ENCODE measurements at regions not wholly inside any gene's neighbourhood (a gene's known extent, or its start where the extent isn't known, plus 50 kb on each side); places are given as distances from the start of the nearest gene placed in this dataset.

- H3K4me1 ChIP-seq (ENCODE audit: control insufficient read depth, extremely low read depth, insufficient read depth, low read length), result no peaks in the 10 kb centered on the region
- TF ChIP-seq EZH2 (IDR thresholded peaks at IDR 0.05; ENCODE audit: borderline replicate concordance, low read depth, low read length, severe bottlenecking), result no peak
- TF ChIP-seq MYC (IDR thresholded peaks at IDR 0.05; ENCODE audit: low read depth, low read length), result no peak
- no peak for TF ChIP-seq POLR2A (IDR thresholded peaks at IDR 0.05; ENCODE audit: low read depth, low read length)
- DNase-seq (ENCODE audit: low read depth, low spot score) (no peak), FAIRE-seq (no peak)
- H3K79me2 ChIP-seq (ENCODE audit: control insufficient read depth, insufficient read depth, low read length), result no peaks in the 10 kb centered on the region
- no peak overlapping the region for H3K4me2 ChIP-seq (ENCODE audit: insufficient read depth, low read length)
- intact Hi-C loops (cut with micrococcal nuclease), result no loop called here
- H3K9ac ChIP-seq (replicated peaks; ENCODE audit: extremely low read depth, insufficient read depth, low read length), result no peak overlapping the region
- no peak overlapping the region for H3K27ac ChIP-seq (ENCODE audit: insufficient read depth, low read depth, low read length)
- no peak overlapping the region for H3K4me3 ChIP-seq (replicated peaks in 1 of 3; ENCODE audit: insufficient read depth in 1 of 3, low read depth in 1 of 3, low read length in 3 of 3)
- dilution Hi-C loops (cut with MboI; ENCODE audit: extremely low pct_ligation_motif_present, low sequenced_read_pairs), result no loop called here
- ChIA-PET CTCF (interaction anchor here (1.0 kb wide), 1 partner anchor 125 kb away, joined by 4 read pairs; no protein-coding TSS in a partner anchor), POLR2A (no interaction called here)
- BruUV-seq (replicated peaks), result no TSS peak
- no peaks in the 10 kb centered on the region for H3K9me1 ChIP-seq (replicated peaks; ENCODE audit: control insufficient read depth, extremely low read depth, insufficient read depth, low read length)
- no peaks in the 10 kb centered on the region for H3K27me3 ChIP-seq (ENCODE audit: control insufficient read depth in 2 of 2, insufficient read depth in 2 of 2, low read length in 2 of 2)
- no peak overlapping the region for H2AFZ ChIP-seq (ENCODE audit: low read depth, low read length)
- H4K20me1 ChIP-seq (replicated peaks; ENCODE audit: control insufficient read depth, extremely low read depth, insufficient read depth, low read length), result no peaks in the 10 kb centered on the region
- H3K9me3 ChIP-seq (replicated peaks; ENCODE audit: control insufficient read depth, insufficient read depth, low read length), result no peaks in the 10 kb centered on the region
- H3K36me3 ChIP-seq (ENCODE audit: control insufficient read depth in 2 of 2, extremely low read depth in 1 of 2, insufficient read depth in 2 of 2, low read length in 2 of 2), result no peaks in the 10 kb centered on the region
Measured at GRCh38 chr2:212901604-212902275, 249.7 kb downstream of the IKZF2 start.

GRCh38 chr2:212900715-212901114, 250.7 kb downstream of the IKZF2 start:
- dilution Hi-C loops (cut with MboI; ENCODE audit: extremely low pct_ligation_motif_present, low sequenced_read_pairs), result no loop called here
- TF ChIP-seq POLR2A (IDR thresholded peaks at IDR 0.05; ENCODE audit: low read depth, low read length) (no peak), POLR2AphosphoS5 (IDR thresholded peaks at IDR 0.05; ENCODE audit: insufficient read depth, low read depth, low read length) (no peak), MYC (IDR thresholded peaks at IDR 0.05; ENCODE audit: low read depth, low read length) (no peak), GATA2 (IDR thresholded peaks at IDR 0.05; ENCODE audit: insufficient read depth, insufficient read length, low read depth, low read length) (no peak)
- TF ChIP-seq, protein P1, sequence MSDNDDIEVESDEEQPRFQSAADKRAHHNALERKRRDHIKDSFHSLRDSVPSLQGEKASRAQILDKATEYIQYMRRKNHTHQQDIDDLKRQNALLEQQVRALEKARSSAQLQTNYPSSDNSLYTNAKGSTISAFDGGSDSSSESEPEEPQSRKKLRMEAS (IDR thresholded peaks at IDR 0.05; ENCODE audit: insufficient read depth, insufficient read length), result no peak
- TF ChIP-seq, protein P2, sequence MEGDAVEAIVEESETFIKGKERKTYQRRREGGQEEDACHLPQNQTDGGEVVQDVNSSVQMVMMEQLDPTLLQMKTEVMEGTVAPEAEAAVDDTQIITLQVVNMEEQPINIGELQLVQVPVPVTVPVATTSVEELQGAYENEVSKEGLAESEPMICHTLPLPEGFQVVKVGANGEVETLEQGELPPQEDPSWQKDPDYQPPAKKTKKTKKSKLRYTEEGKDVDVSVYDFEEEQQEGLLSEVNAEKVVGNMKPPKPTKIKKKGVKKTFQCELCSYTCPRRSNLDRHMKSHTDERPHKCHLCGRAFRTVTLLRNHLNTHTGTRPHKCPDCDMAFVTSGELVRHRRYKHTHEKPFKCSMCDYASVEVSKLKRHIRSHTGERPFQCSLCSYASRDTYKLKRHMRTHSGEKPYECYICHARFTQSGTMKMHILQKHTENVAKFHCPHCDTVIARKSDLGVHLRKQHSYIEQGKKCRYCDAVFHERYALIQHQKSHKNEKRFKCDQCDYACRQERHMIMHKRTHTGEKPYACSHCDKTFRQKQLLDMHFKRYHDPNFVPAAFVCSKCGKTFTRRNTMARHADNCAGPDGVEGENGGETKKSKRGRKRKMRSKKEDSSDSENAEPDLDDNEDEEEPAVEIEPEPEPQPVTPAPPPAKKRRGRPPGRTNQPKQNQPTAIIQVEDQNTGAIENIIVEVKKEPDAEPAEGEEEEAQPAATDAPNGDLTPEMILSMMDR (IDR thresholded peaks at IDR 0.05; ENCODE audit: extremely low read depth in 1 of 2, insufficient read depth in 1 of 2, low read depth in 1 of 2, low read length in 2 of 2), result no peak
- Histone ChIP-seq H3K27me3 (ENCODE audit: control insufficient read depth in 2 of 2, insufficient read depth in 2 of 2, low read length in 2 of 2) (no peaks in the 10 kb centered on the region), H2AFZ (ENCODE audit: low read depth, low read length) (no peak overlapping the region), H3K9me1 (replicated peaks; ENCODE audit: control insufficient read depth, extremely low read depth, insufficient read depth, low read length) (no peaks in the 10 kb centered on the region), H3K9ac (replicated peaks; ENCODE audit: extremely low read depth, insufficient read depth, low read length) (no peak overlapping the region), H3K4me2 (ENCODE audit: insufficient read depth, low read length) (no peak overlapping the region), H4K20me1 (replicated peaks; ENCODE audit: control insufficient read depth, extremely low read depth, insufficient read depth, low read length) (no peaks in the 10 kb centered on the region), H3K36me3 (ENCODE audit: control insufficient read depth in 2 of 2, extremely low read depth in 1 of 2, insufficient read depth in 2 of 2, low read length in 2 of 2) (no peaks in the 10 kb centered on the region), H3K4me1 (ENCODE audit: control insufficient read depth, extremely low read depth, insufficient read depth, low read length) (no peaks in the 10 kb centered on the region), H3K79me2 (ENCODE audit: control insufficient read depth, insufficient read depth, low read length) (no peaks in the 10 kb centered on the region), H3K9me3 (replicated peaks; ENCODE audit: control insufficient read depth, insufficient read depth, low read length) (no peaks in the 10 kb centered on the region), H3K4me3 (replicated peaks in 1 of 3; ENCODE audit: insufficient read depth in 1 of 3, low read depth in 1 of 3, low read length in 3 of 3) (no peak overlapping the region), H3K27ac (ENCODE audit: insufficient read depth, low read depth, low read length) (no peak overlapping the region)
- BruUV-seq (replicated peaks), result no TSS peak
- DNase-seq (ENCODE audit: low read depth, low spot score) (no peak), FAIRE-seq (no peak)
- ChIA-PET CTCF (no interaction called here), POLR2A (no interaction called here)
- intact Hi-C loops (cut with micrococcal nuclease), result no loop called here
